Mesenchymal stem cell (in vitro differentiated cells and primary cell): ENCODE measurements at regions not wholly inside any gene's neighbourhood (a gene's known extent, or its start where the extent isn't known, plus 50 kb on each side); places are given as distances from the start of the nearest gene placed in this dataset.

ENCODE experiments used
- DNase-seq: peaks from one replicate; pipeline ENCODE4 v3.0.0-alpha.2; 2013
- H2AFZ ChIP-seq: one replicate; pipeline ENCODE4 v1.6.1; 2013; ENCODE audit warnings: low read depth, mild to moderate bottlenecking, control low read depth, inconsistent platforms, low read length, moderate library complexity
- H2AK5ac ChIP-seq: 2 replicates; pipeline ENCODE4 v1.6.1; 2013; ENCODE audit warnings: low read length, moderate library complexity, mild to moderate bottlenecking, inconsistent platforms; ENCODE audit not compliant: severe bottlenecking
- H2BK120ac ChIP-seq: one replicate; pipeline ENCODE4 v1.6.1; 2013; ENCODE audit warnings: low read depth, mild to moderate bottlenecking, inconsistent platforms, low read length, moderate library complexity
- H2BK12ac ChIP-seq, 2 experiments: one replicate each; pipeline ENCODE4 v1.6.1; 2013; ENCODE audit warnings: inconsistent platforms in 2 of 2, low read length in 2 of 2, mild to moderate bottlenecking in 2 of 2, moderate library complexity in 2 of 2, control low read depth in 1 of 2
- H2BK15ac ChIP-seq: one replicate; pipeline ENCODE4 v1.6.1; 2013; ENCODE audit warnings: mild to moderate bottlenecking, low read depth, inconsistent platforms; ENCODE audit not compliant: poor library complexity, severe bottlenecking
- H2BK5ac ChIP-seq: 2 replicates; pipeline ENCODE4 v1.6.1; 2013; ENCODE audit warnings: low read depth, mild to moderate bottlenecking, low read length, control low read depth, inconsistent platforms; ENCODE audit not compliant: poor library complexity, severe bottlenecking
- H3K14ac ChIP-seq, 2 experiments: one replicate each; pipeline ENCODE4 v1.6.1; 2013; ENCODE audit warnings: inconsistent platforms in 2 of 2, low read length in 2 of 2, control low read depth in 1 of 2, mild to moderate bottlenecking in 1 of 2, moderate library complexity in 1 of 2
- H3K18ac ChIP-seq, 2 experiments: one replicate each; pipeline ENCODE4 v1.6.1; 2013; ENCODE audit warnings: inconsistent platforms in 2 of 2, low read length in 2 of 2, control low read depth in 1 of 2, low read depth in 1 of 2, mild to moderate bottlenecking in 1 of 2
- H3K23ac ChIP-seq, 2 experiments: one replicate each; pipeline ENCODE4 v1.6.1; 2013; ENCODE audit warnings: inconsistent platforms in 2 of 2, low read length in 2 of 2, mild to moderate bottlenecking in 2 of 2, moderate library complexity in 2 of 2, control low read depth in 1 of 2
- H3K27ac ChIP-seq: 2 replicates; pipeline ENCODE4 v1.5.1; 2013; ENCODE audit warnings: mild to moderate bottlenecking, moderate library complexity, low read length, control low read depth, inconsistent platforms; ENCODE audit not compliant: poor library complexity, severe bottlenecking
- H3K27me3 ChIP-seq, 2 experiments: 2 replicates each; pipeline versions ENCODE4 v1.6.1 to v1.7.0; 2013; ENCODE audit warnings: low read length in 2 of 2, mild to moderate bottlenecking in 2 of 2, moderate library complexity in 2 of 2, control low read depth in 1 of 2, inconsistent platforms in 1 of 2; ENCODE audit not compliant: control insufficient read depth in 1 of 2, insufficient read depth in 1 of 2
- H3K36me3 ChIP-seq, 2 experiments: 2 replicates each; pipeline versions ENCODE4 v1.6.1 to v1.7.0; 2013; ENCODE audit warnings: low read length in 2 of 2, control low read depth in 1 of 2, inconsistent platforms in 1 of 2, low read depth in 1 of 2, mild to moderate bottlenecking in 1 of 2; ENCODE audit not compliant: insufficient read depth in 2 of 2, control insufficient read depth in 1 of 2
- H3K4ac ChIP-seq, 2 experiments: one replicate each; pipeline ENCODE4 v1.6.1; 2013; ENCODE audit warnings: inconsistent platforms in 2 of 2, low read length in 2 of 2, mild to moderate bottlenecking in 2 of 2, moderate library complexity in 2 of 2, control low read depth in 1 of 2, low read depth in 1 of 2
- H3K4me1 ChIP-seq: 2 replicates; pipeline ENCODE4 v1.6.1; 2013; ENCODE audit warnings: low read depth, low read length, control low read depth; ENCODE audit not compliant: control insufficient read depth, insufficient read depth
- H3K4me2 ChIP-seq: 2 replicates; pipeline ENCODE4 v1.6.1; 2013; ENCODE audit warnings: low read length, mild to moderate bottlenecking, inconsistent platforms; ENCODE audit not compliant: poor library complexity, severe bottlenecking
- H3K4me3 ChIP-seq, 2 experiments: 2 replicates each; pipeline versions ENCODE4 v1.5.1 to v1.7.0; 2013; ENCODE audit warnings: low read length in 2 of 2, mild to moderate bottlenecking in 2 of 2, control low read depth in 1 of 2, low read depth in 1 of 2; ENCODE audit not compliant: insufficient read depth in 1 of 2
- H3K79me1 ChIP-seq: replicated peaks from 2 replicates; pipeline ENCODE4 v1.6.1; 2013; ENCODE audit warnings: mild to moderate bottlenecking, control low read depth, low read length, inconsistent platforms; ENCODE audit not compliant: poor library complexity, severe bottlenecking
- H3K9ac ChIP-seq: 2 replicates; pipeline ENCODE4 v1.7.0; 2013; ENCODE audit warnings: mild to moderate bottlenecking, low read length, moderate library complexity
- H3K9me3 ChIP-seq: 2 replicates; pipeline ENCODE4 v1.7.0; 2013; ENCODE audit warnings: mild to moderate bottlenecking, low read length; ENCODE audit not compliant: control insufficient read depth
- H4K8ac ChIP-seq: one replicate; pipeline ENCODE4 v1.6.1; 2013; ENCODE audit warnings: inconsistent platforms, mild to moderate bottlenecking, low read length, moderate library complexity
- H4K91ac ChIP-seq: one replicate; pipeline ENCODE4 v1.6.1; 2013; ENCODE audit warnings: mild to moderate bottlenecking, low read length, inconsistent platforms
- WGBS: methylation state at CpG from one replicate; pipeline ENCODE4 v1.1.7; 2013; ENCODE audit warnings: mixed read lengths; 5-methylcytosine and 5-hydroxymethylcytosine counted together

- no peak overlapping the region for H3K18ac ChIP-seq
- no peak overlapping the region for H3K23ac ChIP-seq
- no peaks in the 10 kb centered on the region for H3K79me1 ChIP-seq
- H3K4me3 ChIP-seq = no peak overlapping the region
- H3K36me3 ChIP-seq = no peaks in the 10 kb centered on the region
- no peak overlapping the region for H2BK120ac ChIP-seq
- no peak overlapping the region for H2BK15ac ChIP-seq
- no peak overlapping the region for H2BK12ac ChIP-seq
- no peak overlapping the region for H3K9ac ChIP-seq
- 82% methylated on average over 3 of the region's 4 CpGs for WGBS
- no peak overlapping the region for H3K4me2 ChIP-seq
- no peak overlapping the region for H2BK5ac ChIP-seq
- H3K27me3 ChIP-seq = no peaks in the 10 kb centered on the region
- H3K4me1 ChIP-seq = no peaks in the 10 kb centered on the region
- H3K4ac ChIP-seq = no peak overlapping the region
- H3K9me3 ChIP-seq = no peaks in the 10 kb centered on the region
- H2AK5ac ChIP-seq = no peak overlapping the region
- no peak overlapping the region for H2AFZ ChIP-seq
- H3K27ac ChIP-seq = no peak overlapping the region
- no peak overlapping the region for H4K8ac ChIP-seq
- no peak overlapping the region for H3K14ac ChIP-seq
- no peak overlapping the region for H4K91ac ChIP-seq
- no peak for DNase-seq
These were observed 1116.2 kb downstream of the SORCS3 start for GRCh38 chr10:105757302-105757701.

- no peak overlapping the region for H4K8ac ChIP-seq
- H2BK12ac ChIP-seq = no peak overlapping the region
- H2AK5ac ChIP-seq = no peak overlapping the region
- no CpG with 5 or more reads among the region's 3 CpGs for WGBS
- H2AFZ ChIP-seq = no peak overlapping the region
- no peak overlapping the region for H3K9ac ChIP-seq
- no peak overlapping the region for H3K4me3 ChIP-seq
- H2BK5ac ChIP-seq = no peak overlapping the region
- H3K27ac ChIP-seq = no peak overlapping the region
- H4K91ac ChIP-seq = no peak overlapping the region
- H3K27me3 ChIP-seq = no peaks in the 10 kb centered on the region
- no peak overlapping the region for H2BK15ac ChIP-seq
- H3K18ac ChIP-seq = no peak overlapping the region
- no peak overlapping the region for H3K4ac ChIP-seq
- H3K4me2 ChIP-seq = no peak overlapping the region
- no peaks in the 10 kb centered on the region for H3K79me1 ChIP-seq
- H2BK120ac ChIP-seq = no peak overlapping the region
- H3K23ac ChIP-seq = no peak overlapping the region
- no peaks in the 10 kb centered on the region for H3K9me3 ChIP-seq
- no peaks in the 10 kb centered on the region for H3K4me1 ChIP-seq
- H3K14ac ChIP-seq = no peak overlapping the region
- H3K36me3 ChIP-seq = no peaks in the 10 kb centered on the region
- DNase-seq = no peak
These were observed 1115.3 kb downstream of the SORCS3 start for GRCh38 chr10:105756386-105756785.

GRCh38 chr10:105751688-105752087 lies 1110.6 kb downstream of the SORCS3 start:
- Histone ChIP-seq H3K4ac (no peak overlapping the region), H3K9ac (no peak overlapping the region), H3K36me3 (no peaks in the 10 kb centered on the region), H3K9me3 (no peaks in the 10 kb centered on the region), H3K18ac (no peak overlapping the region), H2AFZ (no peak overlapping the region), H3K4me3 (no peak overlapping the region), H3K27me3 (no peaks in the 10 kb centered on the region), H4K91ac (no peak overlapping the region), H3K4me1 (no peaks in the 10 kb centered on the region), H3K4me2 (no peak overlapping the region), H2BK15ac (no peak overlapping the region), H3K27ac (no peak overlapping the region), H2BK12ac (no peak overlapping the region), H2BK5ac (no peak overlapping the region), H4K8ac (no peak overlapping the region), H2BK120ac (no peak overlapping the region), H2AK5ac (no peak overlapping the region), H3K79me1 (no peaks in the 10 kb centered on the region), H3K23ac (no peak overlapping the region), H3K14ac (no peak overlapping the region)
- DNase-seq = no peak
- WGBS = 33% methylated on average over 1 of the region's 1 CpG

GRCh38 chr10:105745596-105746148 lies 1104.6 kb downstream of the SORCS3 start:
- Histone ChIP-seq H3K4me1 (no peaks in the 10 kb centered on the region), H2BK120ac (no peak overlapping the region), H2AK5ac (no peak overlapping the region), H3K14ac (no peak overlapping the region), H2BK12ac (no peak overlapping the region), H3K18ac (no peak overlapping the region), H4K8ac (no peak overlapping the region), H3K9me3 (no peaks in the 10 kb centered on the region), H3K23ac (no peak overlapping the region), H3K79me1 (no peaks in the 10 kb centered on the region), H2BK5ac (no peak overlapping the region), H3K27me3 (no peaks in the 10 kb centered on the region), H3K9ac (no peak overlapping the region), H3K4me3 (no peak overlapping the region), H3K4ac (no peak overlapping the region), H3K36me3 (no peaks in the 10 kb centered on the region), H4K91ac (no peak overlapping the region), H2AFZ (no peak overlapping the region), H2BK15ac (no peak overlapping the region), H3K4me2 (no peak overlapping the region), H3K27ac (no peak overlapping the region)
- WGBS = 80% methylated on average over 6 of the region's 6 CpGs
- DNase-seq = no peak
